Small intestine (tissue), 7 donors: ENCODE measurements at regions not wholly inside any gene's neighbourhood (a gene's known extent, or its start where the extent isn't known, plus 50 kb on each side); places are given as distances from the start of the nearest gene placed in this dataset.

ENCODE experiments used
- DNase-seq, 2 donors: peaks; one replicate each; pipeline versions ENCODE4 v3.0.0 to v3.0.0-alpha.2; 2013
- FAIRE-seq: peaks from 2 replicates; lab custom pipeline; 2012; peaks lifted over from hg19 to GRCh38; lab: Jason Lieb, UNC
- H3K27ac ChIP-seq, 3 donors: one replicate each; pipeline ENCODE4 v1.5.1; 2013; ENCODE audit warnings: low read length in 2 of 3, mild to moderate bottlenecking in 2 of 3, control low read depth in 1 of 3, inconsistent platforms in 1 of 3, low read depth in 1 of 3, moderate library complexity in 1 of 3
- H3K27me3 ChIP-seq, 3 donors: one replicate each; pipeline ENCODE4 v1.6.1; 2013; ENCODE audit warnings: low read length in 3 of 3, inconsistent platforms in 1 of 3; ENCODE audit not compliant: control insufficient read depth in 3 of 3, insufficient read depth in 3 of 3
- H3K36me3 ChIP-seq, 3 donors: one replicate each; pipeline ENCODE4 v1.6.1; 2013; ENCODE audit warnings: low read length in 3 of 3, inconsistent platforms in 1 of 3, low read depth in 1 of 3, mild to moderate bottlenecking in 1 of 3, moderate library complexity in 1 of 3; ENCODE audit not compliant: control insufficient read depth in 3 of 3, insufficient read depth in 2 of 3
- H3K4me1 ChIP-seq, 3 donors: one replicate each; pipeline ENCODE4 v1.6.1; 2013; ENCODE audit warnings: low read length in 2 of 3, inconsistent platforms in 1 of 3, low read depth in 1 of 3, mild to moderate bottlenecking in 1 of 3, moderate library complexity in 1 of 3; ENCODE audit not compliant: control insufficient read depth in 3 of 3, insufficient read depth in 2 of 3
- H3K4me3 ChIP-seq, 3 donors: one replicate each; pipeline ENCODE4 v1.5.1; 2013; ENCODE audit warnings: low read length in 3 of 3, control low read depth in 1 of 3, inconsistent platforms in 1 of 3, low read depth in 1 of 3, mild to moderate bottlenecking in 1 of 3, moderate library complexity in 1 of 3
- H3K9me3 ChIP-seq, 2 donors: one replicate each; pipeline ENCODE4 v1.6.1; 2013; ENCODE audit warnings: low read depth in 1 of 2, low read length in 1 of 2; ENCODE audit not compliant: control insufficient read depth in 2 of 2, insufficient read depth in 1 of 2
- WGBS, 3 donors: extraction: QIAGEN DNeasy Blood & Tissue Kit; methylation state at CpG; one replicate each; pipeline ENCODE4 v1.1.7; 2013; 5-methylcytosine and 5-hydroxymethylcytosine counted together
- donor health status: healthy with polysubstance abuse.
- donor health status: control.
- donor health status: control.
- donor health status: Bipolar disorder and iron deficiency.
- donor health status: healthy.

DNA sequence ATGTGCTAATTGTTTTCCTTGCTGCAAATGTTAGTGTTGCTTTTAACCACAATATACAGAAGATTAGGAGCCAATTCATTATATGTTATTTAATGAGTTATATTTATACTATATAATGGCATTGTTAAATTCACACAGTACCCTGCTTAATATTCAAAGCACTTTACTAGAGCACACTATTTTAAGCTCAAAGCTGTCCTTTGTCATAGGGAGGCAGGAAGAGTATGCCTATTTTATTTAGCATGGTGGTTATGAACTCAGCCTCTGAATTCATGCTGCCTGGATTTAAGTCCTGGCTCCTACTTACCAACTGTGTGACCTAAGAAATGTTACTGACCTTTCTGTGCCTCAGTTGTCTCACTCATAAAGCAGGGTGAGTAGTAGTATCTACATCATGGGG lies 80.5 kb downstream of the FASTKD2 start:
- FAIRE-seq (no peak), DNase-seq (no peak)
- H3K4me3 ChIP-seq = no peak overlapping the region
- no peaks in the 10 kb centered on the region for H3K4me1 ChIP-seq
- H3K27me3 ChIP-seq = no peaks in the 10 kb centered on the region
- H3K27ac ChIP-seq = no peak overlapping the region
- no peaks in the 10 kb centered on the region for H3K36me3 ChIP-seq
- no peaks in the 10 kb centered on the region for H3K9me3 ChIP-seq

DNA sequence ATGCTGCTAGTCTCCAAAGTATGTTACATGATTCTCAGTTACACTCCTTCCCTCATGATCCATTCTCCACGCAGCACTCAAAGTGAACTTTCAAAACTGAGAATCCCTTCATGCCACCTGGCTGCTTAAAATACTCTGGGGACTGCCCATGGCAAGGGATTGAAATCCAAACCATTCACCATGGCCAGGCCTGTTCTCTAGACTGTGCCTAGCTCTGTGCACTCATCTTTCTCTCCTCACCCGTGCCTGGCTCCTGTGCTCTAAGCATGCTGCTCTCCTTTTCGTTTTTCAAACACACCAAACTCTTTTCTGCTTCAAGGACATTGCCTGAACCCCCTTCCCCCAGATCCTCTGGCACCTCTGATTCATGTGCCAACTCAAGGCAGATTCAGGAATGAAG lies 80.9 kb downstream of the FASTKD2 start:
- Histone ChIP-seq H3K4me3 (no peak overlapping the region), H3K36me3 (no peaks in the 10 kb centered on the region), H3K9me3 (no peaks in the 10 kb centered on the region), H3K4me1 (no peaks in the 10 kb centered on the region), H3K27ac (no peak overlapping the region), H3K27me3 (no peaks in the 10 kb centered on the region)
- no peak for DNase-seq
- no peak for FAIRE-seq
- WGBS, 3 donors = 80 to 89% (median 86%) methylated on average over 3 of the region's 3 CpGs

DNA sequence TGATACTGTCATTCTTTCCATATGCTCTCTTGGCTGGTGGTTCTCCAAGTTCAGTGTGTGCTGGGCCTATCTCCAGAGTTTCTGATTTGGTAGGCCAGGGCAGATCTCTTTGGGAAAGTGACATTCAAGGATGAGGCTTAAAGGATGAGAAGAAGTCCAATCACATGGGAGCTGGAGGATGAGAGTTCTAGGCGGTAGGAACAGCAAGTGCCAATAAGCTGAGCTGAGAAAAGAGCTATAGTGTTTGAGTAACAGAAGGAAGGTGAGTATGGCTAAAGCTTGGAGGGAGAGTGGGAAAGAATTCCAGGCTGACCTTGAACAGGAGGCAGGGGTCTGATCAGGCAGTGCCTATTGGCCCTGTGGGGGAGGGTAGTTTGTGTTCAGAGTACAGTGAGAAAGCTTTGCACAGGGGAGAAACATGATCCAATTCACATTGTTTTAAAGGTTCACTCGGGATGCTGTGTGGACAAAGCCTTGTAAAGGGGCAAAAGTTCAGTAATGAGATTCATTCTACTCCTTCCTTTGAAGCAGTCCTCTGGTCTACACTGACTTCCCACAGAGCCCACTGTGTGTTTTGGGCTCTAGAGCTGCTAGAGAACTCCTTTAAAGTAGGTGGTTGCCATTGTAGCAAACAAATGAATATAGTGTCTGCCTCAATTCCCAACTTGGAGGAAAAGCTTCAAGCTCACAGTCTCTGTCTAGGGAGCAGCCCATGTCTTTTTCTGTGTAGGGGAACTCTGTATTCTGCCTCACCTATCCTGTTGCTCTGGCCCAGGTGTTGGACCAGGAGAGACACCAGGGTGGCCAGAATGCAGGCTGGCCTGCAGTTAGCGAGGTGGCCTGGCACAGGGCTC lies 81.8 kb downstream of the FASTKD2 start:
- DNase-seq (no peak), FAIRE-seq (no peak)
- WGBS, 3 donors = 74 to 83% (median 80%) methylated on average over 3 of the region's 3 CpGs
- no peaks in the 10 kb centered on the region for H3K9me3 ChIP-seq
- no peak overlapping the region for H3K4me3 ChIP-seq
- no peaks in the 10 kb centered on the region for H3K27me3 ChIP-seq
- no peaks in the 10 kb centered on the region for H3K36me3 ChIP-seq
- H3K4me1 ChIP-seq = no peaks in the 10 kb centered on the region
- H3K27ac ChIP-seq = no peak overlapping the region

DNA sequence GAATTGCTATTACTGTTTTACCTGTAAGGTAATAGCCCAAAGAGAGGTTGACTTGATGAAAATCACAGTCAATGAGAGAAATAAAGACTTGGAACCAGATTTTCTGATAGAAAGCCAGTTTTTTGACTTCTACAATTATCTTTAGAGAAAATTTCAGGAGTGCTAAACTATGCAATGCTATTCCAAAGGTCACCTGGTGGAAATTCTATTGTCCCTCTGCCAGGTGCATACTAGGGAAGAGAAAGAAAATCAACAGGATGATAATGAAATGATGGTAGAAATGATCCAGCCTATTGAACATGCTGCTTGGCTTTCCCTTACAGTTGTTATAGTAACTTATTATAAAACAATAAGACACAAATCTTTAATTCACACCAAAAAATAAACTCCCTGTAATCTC lies 85.0 kb downstream of the FASTKD2 start:
- Histone ChIP-seq H3K4me1 (no peaks in the 10 kb centered on the region), H3K27ac (no peak overlapping the region), H3K4me3 (no peak overlapping the region), H3K36me3 (no peaks in the 10 kb centered on the region), H3K9me3 (no peaks in the 10 kb centered on the region), H3K27me3 (no peaks in the 10 kb centered on the region)
- FAIRE-seq (no peak), DNase-seq (no peak)

DNA sequence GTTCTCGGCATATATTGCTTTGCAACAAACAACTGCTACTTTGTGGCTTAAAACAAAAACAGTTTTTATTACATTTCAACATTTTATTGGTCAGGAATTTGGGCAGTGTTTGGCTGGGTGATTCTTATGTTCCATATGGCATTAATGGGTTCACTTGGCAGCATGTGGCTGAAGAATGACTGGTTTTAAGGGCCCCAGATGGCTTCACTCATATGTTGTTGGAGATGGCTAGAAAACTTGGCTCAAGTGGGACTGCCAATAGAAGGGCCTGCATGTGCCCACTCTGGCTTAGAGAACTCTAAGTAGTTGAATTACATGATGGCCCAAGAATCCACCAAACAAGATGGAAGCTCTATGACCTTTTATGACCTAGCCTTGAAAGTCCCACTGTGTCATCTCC lies 86.1 kb downstream of the FASTKD2 start:
- WGBS, 3 donors = 92 to 98% (median 98%) methylated on average over 1 of the region's 1 CpG
- H3K27ac ChIP-seq = no peak overlapping the region
- no peak overlapping the region for H3K4me3 ChIP-seq
- H3K9me3 ChIP-seq = no peaks in the 10 kb centered on the region
- no peak for FAIRE-seq
- H3K36me3 ChIP-seq = no peaks in the 10 kb centered on the region
- no peaks in the 10 kb centered on the region for H3K27me3 ChIP-seq
- no peaks in the 10 kb centered on the region for H3K4me1 ChIP-seq
- DNase-seq = no peak

DNA sequence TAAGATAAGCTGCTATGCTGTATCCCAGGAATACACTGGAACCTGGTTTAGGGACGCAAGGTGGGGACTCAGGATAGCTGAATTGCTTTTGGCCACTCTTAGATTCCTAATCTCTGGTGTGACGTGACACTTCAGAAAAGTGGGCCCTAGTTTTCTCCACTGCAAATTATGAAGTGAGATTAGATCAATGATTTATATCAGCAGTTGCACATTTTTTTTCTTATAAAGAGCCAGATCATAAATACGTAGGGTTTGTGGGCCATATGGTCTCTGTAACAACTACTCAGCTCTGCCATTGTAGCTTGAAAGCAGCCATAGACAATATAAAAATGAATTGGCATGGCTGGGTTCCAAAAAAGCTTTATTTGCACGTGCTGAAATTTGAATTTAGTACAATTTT lies 85.4 kb upstream of the CPO start:
- DNase-seq (no peak), FAIRE-seq (no peak)
- H3K36me3 ChIP-seq = no peaks in the 10 kb centered on the region
- no peaks in the 10 kb centered on the region for H3K27me3 ChIP-seq
- H3K4me3 ChIP-seq = no peak overlapping the region
- H3K4me1 ChIP-seq = no peaks in the 10 kb centered on the region
- no peaks in the 10 kb centered on the region for H3K9me3 ChIP-seq
- no peak overlapping the region for H3K27ac ChIP-seq
- WGBS, 3 donors = 85 to 89% (median 87%) methylated on average over 4 of the region's 4 CpGs

DNA sequence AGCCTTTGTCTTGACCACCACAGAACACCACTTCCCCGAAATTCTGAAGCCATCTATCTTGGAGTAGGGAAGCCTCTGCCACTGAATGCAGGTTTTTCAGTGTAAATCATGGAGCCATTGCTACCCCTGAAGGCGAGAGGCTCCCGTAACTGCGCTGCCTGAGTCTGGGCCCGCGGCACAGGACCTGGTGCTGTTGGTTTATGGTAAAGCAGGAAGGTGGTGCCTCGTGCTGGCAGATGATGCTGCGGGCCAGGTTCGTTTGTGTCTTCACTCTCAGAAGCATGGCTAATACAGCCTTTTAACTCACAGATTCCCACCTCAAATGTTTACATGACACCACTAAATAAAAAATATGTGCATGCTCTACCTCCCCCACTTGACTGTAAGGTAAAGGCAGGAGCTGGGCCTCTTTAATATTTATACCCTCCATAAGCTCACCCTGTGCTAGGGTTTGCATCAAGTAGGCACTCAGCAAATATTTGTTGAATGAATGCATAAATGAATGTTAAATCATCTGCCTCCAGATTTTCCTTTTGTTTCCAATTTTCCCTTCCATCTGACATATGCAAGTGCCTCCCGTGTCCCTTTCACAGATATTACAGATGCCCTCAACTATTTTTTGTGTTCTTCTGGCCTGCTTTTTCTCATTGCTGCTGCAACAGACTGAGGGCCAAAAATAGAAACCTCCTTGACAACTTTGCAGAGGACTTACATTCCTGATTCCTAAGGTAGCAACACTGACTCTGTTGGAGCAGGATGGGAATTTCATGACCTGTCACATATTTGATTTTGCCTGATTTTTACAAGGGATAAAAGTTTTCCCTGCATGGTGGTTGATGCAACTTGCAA lies 83.5 kb upstream of the CPO start:
- WGBS, 3 donors = 89 to 93% (median 92%) methylated on average over 10 of the region's 10 CpGs
- FAIRE-seq (no peak), DNase-seq (no peak)
- Histone ChIP-seq H3K36me3 (no peaks in the 10 kb centered on the region), H3K4me3 (no peak overlapping the region), H3K4me1 (no peaks in the 10 kb centered on the region), H3K27me3 (no peaks in the 10 kb centered on the region), H3K9me3 (no peaks in the 10 kb centered on the region), H3K27ac (no peak overlapping the region)

DNA sequence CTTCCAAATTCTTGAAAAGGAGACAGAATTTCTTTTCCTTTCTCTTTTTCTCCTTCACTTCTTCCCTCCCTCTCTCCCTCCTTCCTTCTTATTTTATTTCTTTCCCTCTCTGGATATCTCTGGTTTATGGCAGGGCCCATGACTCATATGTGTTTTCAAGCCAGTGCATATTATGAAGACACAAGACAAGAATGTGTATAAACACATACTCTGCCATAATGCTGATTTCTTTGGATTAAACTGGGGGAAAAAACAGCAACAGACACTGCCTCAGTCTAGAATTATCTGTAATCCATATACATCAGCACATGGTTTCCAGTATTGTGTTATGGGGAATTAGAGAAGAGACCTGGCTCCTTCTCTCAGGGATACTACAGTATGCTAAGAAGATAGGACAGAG lies 82.8 kb upstream of the CPO start:
- no peaks in the 10 kb centered on the region for H3K36me3 ChIP-seq
- no peaks in the 10 kb centered on the region for H3K9me3 ChIP-seq
- no peak overlapping the region for H3K4me3 ChIP-seq
- H3K27me3 ChIP-seq = no peaks in the 10 kb centered on the region
- no peaks in the 10 kb centered on the region for H3K4me1 ChIP-seq
- no peak overlapping the region for H3K27ac ChIP-seq
- FAIRE-seq = no peak
- no peak for DNase-seq
